ENCODE measurements at regions not wholly inside any gene's neighbourhood (a gene's known extent, or its start where the extent isn't known, plus 50 kb on each side); places are given as distances from the start of the nearest gene placed in this dataset.
A peak's percentile ranks its signal among the peaks of the same experiment; 100 is the strongest.

DNA sequence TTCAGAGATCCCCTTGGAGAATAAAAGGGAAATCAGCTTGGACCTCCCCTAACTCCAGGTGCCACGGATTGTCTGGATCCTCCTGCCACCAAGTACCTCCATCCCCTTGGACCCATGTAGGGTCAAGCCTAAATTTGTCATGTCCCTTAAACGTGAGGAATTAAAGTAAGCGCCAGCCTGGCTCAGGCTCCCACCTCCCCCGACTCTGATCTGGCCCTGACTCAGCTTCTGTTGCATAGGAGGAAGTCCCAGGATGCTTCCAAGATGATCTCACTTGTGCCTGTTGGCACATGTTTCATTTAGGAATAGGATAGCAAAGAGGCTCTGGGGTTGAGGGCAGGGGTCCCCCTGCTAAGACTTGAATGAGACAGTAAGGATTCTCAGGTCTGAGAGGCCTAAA, 231.9 kb upstream of the JUN start:
- H3K9ac ChIP-seq (ENCODE audit: low read length): peak overlapping the region; percentile 43
- no peaks in the 10 kb centered on the region for H3K36me3 ChIP-seq (ENCODE audit: insufficient read depth, low read length)
- H3K27ac ChIP-seq (ENCODE audit: low read depth, low read length): peak overlapping the region; percentile 69
- no peak overlapping the region for H3K4me3 ChIP-seq (ENCODE audit: insufficient read depth, low read depth, low read length)
- H3K27me3 ChIP-seq (ENCODE audit: insufficient read depth, low read length): no peaks in the 10 kb centered on the region
- DNase-seq (ENCODE audit: low read depth) (peak; percentile 75), FAIRE-seq (peak; percentile 89)
- no peak overlapping the region for H3K4me3 Mint-ChIP-seq (ENCODE audit: unreplicated experiment)
- H3K27ac Mint-ChIP-seq (ENCODE audit: unreplicated experiment): peak overlapping the region; percentile 88
- no peaks in the 10 kb centered on the region for H3K27me3 Mint-ChIP-seq (ENCODE audit: low read depth, unreplicated experiment)
- H4K20me1 ChIP-seq (ENCODE audit: insufficient read depth, low read length): no peaks in the 10 kb centered on the region
- H3K4me2 ChIP-seq (ENCODE audit: low read length): peak overlapping the region; percentile 39
- H3K79me2 ChIP-seq (ENCODE audit: insufficient read depth, low read length): no peaks in the 10 kb centered on the region
- H3K36me3 Mint-ChIP-seq (ENCODE audit: low read depth, unreplicated experiment): peaks cover 2% of the 10 kb centered on the region
- no peaks in the 10 kb centered on the region for H3K9me3 ChIP-seq (ENCODE audit: insufficient read depth, low read depth, low read length)
- peaks cover 44% of the 10 kb centered on the region for H3K4me1 Mint-ChIP-seq (ENCODE audit: low read depth, unreplicated experiment)
- peak overlapping the region; percentile 31 for H2AFZ ChIP-seq (ENCODE audit: low read depth, low read length)
- TF ChIP-seq, protein P1, sequence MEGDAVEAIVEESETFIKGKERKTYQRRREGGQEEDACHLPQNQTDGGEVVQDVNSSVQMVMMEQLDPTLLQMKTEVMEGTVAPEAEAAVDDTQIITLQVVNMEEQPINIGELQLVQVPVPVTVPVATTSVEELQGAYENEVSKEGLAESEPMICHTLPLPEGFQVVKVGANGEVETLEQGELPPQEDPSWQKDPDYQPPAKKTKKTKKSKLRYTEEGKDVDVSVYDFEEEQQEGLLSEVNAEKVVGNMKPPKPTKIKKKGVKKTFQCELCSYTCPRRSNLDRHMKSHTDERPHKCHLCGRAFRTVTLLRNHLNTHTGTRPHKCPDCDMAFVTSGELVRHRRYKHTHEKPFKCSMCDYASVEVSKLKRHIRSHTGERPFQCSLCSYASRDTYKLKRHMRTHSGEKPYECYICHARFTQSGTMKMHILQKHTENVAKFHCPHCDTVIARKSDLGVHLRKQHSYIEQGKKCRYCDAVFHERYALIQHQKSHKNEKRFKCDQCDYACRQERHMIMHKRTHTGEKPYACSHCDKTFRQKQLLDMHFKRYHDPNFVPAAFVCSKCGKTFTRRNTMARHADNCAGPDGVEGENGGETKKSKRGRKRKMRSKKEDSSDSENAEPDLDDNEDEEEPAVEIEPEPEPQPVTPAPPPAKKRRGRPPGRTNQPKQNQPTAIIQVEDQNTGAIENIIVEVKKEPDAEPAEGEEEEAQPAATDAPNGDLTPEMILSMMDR (IDR thresholded peaks at IDR 0.05; ENCODE audit: insufficient read depth, low read depth, low read length): no peak
- no peak for TF ChIP-seq EZH2 (IDR thresholded peaks at IDR 0.05; ENCODE audit: insufficient read depth, low read length)
- H3K4me1 ChIP-seq (ENCODE audit: insufficient read depth, low read length): peaks cover 38% of the 10 kb centered on the region
- H3K9me3 Mint-ChIP-seq (ENCODE audit: unreplicated experiment): peaks cover 6% of the 10 kb centered on the region

DNA sequence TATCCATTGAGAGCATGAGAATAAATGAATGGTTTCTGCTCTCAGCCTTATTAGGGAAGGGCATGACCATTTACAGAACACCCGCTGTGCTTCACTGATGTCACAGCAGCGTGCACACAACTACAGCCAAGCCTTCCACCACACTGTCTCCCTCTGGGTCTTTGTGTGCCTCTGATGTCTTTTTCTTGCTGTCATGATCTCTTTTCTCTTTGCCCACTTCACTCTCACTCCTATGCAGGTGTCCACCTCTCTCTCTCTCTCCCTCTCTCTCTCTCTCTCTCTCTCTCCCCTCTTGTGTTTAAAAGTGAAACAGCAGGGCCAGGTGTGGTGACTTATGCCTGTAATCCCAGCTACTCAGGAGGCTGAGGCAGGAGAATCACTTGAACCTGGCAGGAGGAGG, 232.5 kb upstream of the JUN start:
- DNase-seq (ENCODE audit: low read depth) (no peak), FAIRE-seq (no peak)
- peaks cover 6% of the 10 kb centered on the region for H3K9me3 Mint-ChIP-seq (ENCODE audit: unreplicated experiment)
- H3K36me3 Mint-ChIP-seq (ENCODE audit: low read depth, unreplicated experiment): peaks cover 2% of the 10 kb centered on the region
- peak overlapping the region; percentile 39 for H3K4me2 ChIP-seq (ENCODE audit: low read length)
- H4K20me1 ChIP-seq (ENCODE audit: insufficient read depth, low read length): no peaks in the 10 kb centered on the region
- H3K27me3 ChIP-seq (ENCODE audit: insufficient read depth, low read length): no peaks in the 10 kb centered on the region
- peak overlapping the region; percentile 9 for H2AFZ ChIP-seq (ENCODE audit: low read depth, low read length)
- H3K4me1 ChIP-seq (ENCODE audit: insufficient read depth, low read length): peaks cover 38% of the 10 kb centered on the region
- no peaks in the 10 kb centered on the region for H3K79me2 ChIP-seq (ENCODE audit: insufficient read depth, low read length)
- H3K27ac ChIP-seq (ENCODE audit: low read depth, low read length): peak overlapping the region; percentile 69
- no peaks in the 10 kb centered on the region for H3K9me3 ChIP-seq (ENCODE audit: insufficient read depth, low read depth, low read length)
- H3K27ac Mint-ChIP-seq (ENCODE audit: unreplicated experiment): peak overlapping the region; percentile 88
- H3K4me3 Mint-ChIP-seq (ENCODE audit: unreplicated experiment): no peak overlapping the region
- H3K36me3 ChIP-seq (ENCODE audit: insufficient read depth, low read length): no peaks in the 10 kb centered on the region
- no peak for TF ChIP-seq EZH2 (IDR thresholded peaks at IDR 0.05; ENCODE audit: insufficient read depth, low read length)
- TF ChIP-seq, protein P1 (IDR thresholded peaks at IDR 0.05; ENCODE audit: insufficient read depth, low read depth, low read length): no peak
- H3K27me3 Mint-ChIP-seq (ENCODE audit: low read depth, unreplicated experiment): no peaks in the 10 kb centered on the region
- H3K4me3 ChIP-seq (ENCODE audit: insufficient read depth, low read depth, low read length): no peak overlapping the region
- peak overlapping the region; percentile 20 for H3K9ac ChIP-seq (ENCODE audit: low read length)
- H3K4me1 Mint-ChIP-seq (ENCODE audit: low read depth, unreplicated experiment): peaks cover 45% of the 10 kb centered on the region

DNA sequence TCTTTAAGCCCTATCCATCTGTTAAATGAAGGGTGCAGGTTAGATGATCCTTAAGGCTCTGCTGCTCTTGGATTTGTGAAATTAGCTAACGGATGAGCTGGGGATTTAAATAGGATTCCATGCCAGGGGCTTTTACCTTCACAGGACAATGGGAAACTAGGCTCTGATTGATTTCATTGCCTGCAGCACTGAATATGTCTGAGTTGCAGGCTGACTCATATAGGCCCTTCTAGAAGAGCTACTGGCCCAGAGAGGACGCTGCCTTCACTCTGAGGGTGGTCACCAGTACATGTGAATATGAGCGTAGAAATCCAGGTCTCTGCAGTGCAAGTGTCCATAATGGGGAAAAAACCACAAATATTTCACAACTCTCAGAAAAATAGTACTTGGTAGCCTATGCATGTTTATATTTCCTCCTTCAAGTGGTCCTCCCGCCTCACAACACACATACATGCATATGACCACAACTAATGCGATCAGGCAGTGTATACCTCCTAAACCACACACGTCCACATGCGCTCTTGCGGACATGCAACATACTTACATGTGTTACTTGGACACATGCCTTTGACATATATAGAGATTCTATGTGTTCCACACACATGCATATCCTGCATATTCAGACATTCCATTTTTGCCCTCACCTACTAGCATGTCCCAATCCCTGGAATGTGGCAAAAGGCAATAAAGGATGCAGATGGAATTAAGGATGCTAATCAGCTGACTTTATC, 233.8 kb upstream of the JUN start:
- FAIRE-seq (no peak), DNase-seq (ENCODE audit: low read depth) (peak; percentile 71)
- Histone ChIP-seq H3K36me3 (ENCODE audit: insufficient read depth, low read length) (no peaks in the 10 kb centered on the region), H3K4me1 (ENCODE audit: insufficient read depth, low read length) (peaks cover 38% of the 10 kb centered on the region), H3K9ac (ENCODE audit: low read length) (no peak overlapping the region), H3K9me3 (ENCODE audit: insufficient read depth, low read depth, low read length) (no peaks in the 10 kb centered on the region), H3K4me2 (ENCODE audit: low read length) (no peak overlapping the region), H3K27me3 (ENCODE audit: insufficient read depth, low read length) (no peaks in the 10 kb centered on the region), H3K4me3 (ENCODE audit: insufficient read depth, low read depth, low read length) (no peak overlapping the region), H4K20me1 (ENCODE audit: insufficient read depth, low read length) (no peaks in the 10 kb centered on the region), H3K27ac (ENCODE audit: low read depth, low read length) (no peak overlapping the region), H2AFZ (ENCODE audit: low read depth, low read length) (no peak overlapping the region), H3K79me2 (ENCODE audit: insufficient read depth, low read length) (no peaks in the 10 kb centered on the region)
- Mint-ChIP-seq H3K27me3 (ENCODE audit: low read depth, unreplicated experiment) (no peaks in the 10 kb centered on the region), H3K27ac (ENCODE audit: unreplicated experiment) (peak overlapping the region; percentile 55), H3K4me1 (ENCODE audit: low read depth, unreplicated experiment) (peaks cover 45% of the 10 kb centered on the region), H3K36me3 (ENCODE audit: low read depth, unreplicated experiment) (peaks cover 2% of the 10 kb centered on the region), H3K9me3 (ENCODE audit: unreplicated experiment) (peaks cover 6% of the 10 kb centered on the region), H3K4me3 (ENCODE audit: unreplicated experiment) (no peak overlapping the region)
- TF ChIP-seq, protein P1 (IDR thresholded peaks at IDR 0.05; ENCODE audit: insufficient read depth, low read depth, low read length): no peak
- no peak for TF ChIP-seq EZH2 (IDR thresholded peaks at IDR 0.05; ENCODE audit: insufficient read depth, low read length)

Data from astrocyte (in vitro differentiated cells and primary cell).